ENCODE measurements at regions not wholly inside any gene's neighbourhood (a gene's known extent, or its start where the extent isn't known, plus 50 kb on each side); places are given as distances from the start of the nearest gene placed in this dataset.

- Histone ChIP-seq H3K23me2 (ENCODE audit: insufficient read length, low read depth, low read length, poor library complexity, severe bottlenecking) (no peaks in the 10 kb centered on the region), H4K5ac (ENCODE audit: insufficient read length, low read depth, low read length) (no peak overlapping the region), H2BK5ac (ENCODE audit: insufficient read length, low read length) (no peak overlapping the region), H3K4me2 (ENCODE audit: insufficient read depth, insufficient read length, low read length) (no peak overlapping the region), H3K4me1 (ENCODE audit: insufficient read depth, low read length) (no peaks in the 10 kb centered on the region), H3K4ac (ENCODE audit: low read depth, low read length) (no peak overlapping the region), H4K20me1 (ENCODE audit: control insufficient read depth, insufficient read depth, insufficient read length) (no peaks in the 10 kb centered on the region), H2BK12ac (ENCODE audit: insufficient read length, low read depth, low read length) (no peak overlapping the region), H4K91ac (ENCODE audit: insufficient read length, low read depth, low read length) (no peak overlapping the region), H3K27me3 (ENCODE audit: insufficient read depth, low read length) (no peaks in the 10 kb centered on the region), H2AK5ac (ENCODE audit: insufficient read length, low read length) (no peak overlapping the region), H4K8ac (replicated peaks; ENCODE audit: insufficient read length, low read depth, low read length) (no peak overlapping the region), H2BK120ac (ENCODE audit: low read depth, low read length, poor library complexity, severe bottlenecking) (no peak overlapping the region), H3K23ac (ENCODE audit: insufficient read length, low read depth, low read length) (no peak overlapping the region), H2AFZ (ENCODE audit: low read length) (no peak overlapping the region), H3K18ac (ENCODE audit: insufficient read length, low read depth, low read length) (no peak overlapping the region), H3K56ac (ENCODE audit: insufficient read length, low read depth, low read length) (no peak overlapping the region), H3K79me1 (ENCODE audit: insufficient read depth, low read depth, low read length, poor library complexity, severe bottlenecking) (no peaks in the 10 kb centered on the region), H2BK15ac (ENCODE audit: low read depth, low read length) (no peak overlapping the region), H3K9ac (ENCODE audit: extremely low read depth, insufficient read length, low read length) (no peak overlapping the region), H3K14ac (ENCODE audit: insufficient read depth, low read length) (no peak overlapping the region), H3K9me3 (ENCODE audit: control insufficient read depth, low read depth, low read length) (no peaks in the 10 kb centered on the region), H2BK20ac (ENCODE audit: low read depth, low read length, poor library complexity, severe bottlenecking) (no peak overlapping the region), H3K79me2 (ENCODE audit: insufficient read depth, low read length) (no peaks in the 10 kb centered on the region), H3T11ph (ENCODE audit: low read length) (no peak overlapping the region), H3K27ac (ENCODE audit: insufficient read length, low read depth, low read length) (no peak overlapping the region)
- no peak overlapping the region; a peak in 1 of 7 replicates for H3K27ac Mint-ChIP-seq
- no CpG with 5 or more reads among the region's 1 CpG for WGBS (ENCODE audit: extremely low coverage, insufficient read length, low lambda C conversion rate)
- DNase-seq = no peak
- H3K4me1 Mint-ChIP-seq = no peaks in the 10 kb centered on the region
- peaks cover 3 to 4% of the 10 kb centered on the region in 2 experiments; a peak in 3 of 5 replicates for H3K9me3 Mint-ChIP-seq
- no peak overlapping the region for H3K4me3 Mint-ChIP-seq
- no peaks in the 10 kb centered on the region for H3K36me3 Mint-ChIP-seq (ENCODE audit: insufficient read depth in 1 of 3, low read depth in 3 of 3)
- no peak for TF ChIP-seq CTCF (conservative IDR thresholded peaks at IDR 0.05)
- H3K27me3 Mint-ChIP-seq (ENCODE audit: low read depth) = peaks cover 2% of the 10 kb centered on the region
Observed at GRCh38 chr12:107267604-107268003, 174.3 kb upstream of the CRY1 start.

Data from H9 (cell line).